NCI-H2196 treated with DMSO at 0.1 percent for 48 hours (cell line): ENCODE measurements at regions not wholly inside any gene's neighbourhood (a gene's known extent, or its start where the extent isn't known, plus 50 kb on each side); places are given as distances from the start of the nearest gene placed in this dataset.

Experiments used
- DNase-seq: peaks from one replicate; lab custom pipeline; 2025; ENCODE audit not compliant: unreplicated experiment; lab: John Stamatoyannopoulos, UW

DNA sequence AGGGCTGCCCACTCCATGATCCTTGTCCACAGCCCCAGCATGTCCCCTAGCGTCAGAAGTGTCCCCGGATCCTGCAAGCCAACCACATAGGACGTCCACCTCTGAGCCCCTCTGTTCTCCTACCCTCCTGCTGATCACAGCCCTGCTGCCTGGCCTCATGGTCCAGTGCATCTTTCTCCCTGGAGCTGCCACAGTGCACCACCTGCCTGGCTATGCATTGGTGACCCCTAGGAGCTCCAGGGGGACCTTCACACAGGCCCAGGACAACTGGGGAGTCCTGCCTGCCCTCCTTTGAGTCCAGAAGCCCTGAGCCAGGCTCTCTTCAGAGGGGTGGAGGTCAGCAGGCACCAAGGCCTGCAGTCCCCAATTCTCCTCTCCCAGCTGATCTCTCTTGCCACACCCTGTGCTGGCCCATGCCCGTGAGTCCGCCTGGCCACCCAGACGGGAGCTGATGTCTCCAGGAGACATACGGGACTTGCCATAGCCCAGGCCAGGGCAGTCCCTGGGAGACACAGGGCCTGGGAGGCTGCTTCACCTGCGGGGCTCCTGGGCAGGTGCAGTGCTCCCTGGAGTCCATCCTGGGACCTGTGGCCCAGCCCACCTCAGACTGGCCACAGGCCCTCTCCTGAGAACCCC lies 77.4 kb upstream of the RET start:
- no peak for DNase-seq

- DNase-seq: no peak
Measured at GRCh38 chr10:43000021-43000411, 76.9 kb upstream of the RET start.

DNA sequence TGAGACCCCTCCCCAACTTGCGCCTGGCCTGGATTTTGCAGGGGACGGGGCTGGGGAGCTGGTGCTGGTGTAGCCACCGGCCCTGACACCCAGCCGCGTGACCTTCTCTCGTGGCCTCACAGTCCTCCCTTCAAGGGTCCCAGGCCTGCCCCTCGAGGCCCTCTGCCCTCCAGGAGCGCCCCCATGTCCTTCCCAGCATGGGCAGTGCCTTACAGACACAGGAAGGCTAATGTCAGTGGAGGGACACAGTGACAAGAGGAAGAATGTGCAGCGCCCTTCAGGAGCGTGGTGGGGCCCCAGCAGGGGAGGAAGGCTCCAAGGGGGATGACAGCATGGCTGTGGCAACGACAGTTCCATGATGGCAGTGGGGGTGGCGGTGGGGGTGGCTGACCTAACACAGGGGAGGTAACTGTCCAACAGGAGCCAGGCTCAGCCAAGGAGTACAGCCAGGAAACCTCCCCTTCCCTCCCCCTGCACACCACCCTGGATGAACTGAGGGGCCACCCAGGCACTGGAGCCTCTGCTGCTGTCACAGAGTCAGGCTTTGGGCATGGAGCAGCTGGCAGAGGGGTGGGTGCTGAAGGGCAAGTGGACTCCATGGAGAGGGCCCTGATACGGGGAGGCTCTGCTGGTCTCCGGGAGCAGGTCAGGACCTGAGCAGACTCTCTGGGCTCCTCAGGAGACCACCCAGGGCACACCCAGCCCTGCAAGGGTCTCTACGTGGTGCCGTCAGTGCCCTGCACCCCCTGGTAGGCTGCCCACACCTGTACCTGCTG lies 76.0 kb upstream of the RET start:
- no peak for DNase-seq

DNA sequence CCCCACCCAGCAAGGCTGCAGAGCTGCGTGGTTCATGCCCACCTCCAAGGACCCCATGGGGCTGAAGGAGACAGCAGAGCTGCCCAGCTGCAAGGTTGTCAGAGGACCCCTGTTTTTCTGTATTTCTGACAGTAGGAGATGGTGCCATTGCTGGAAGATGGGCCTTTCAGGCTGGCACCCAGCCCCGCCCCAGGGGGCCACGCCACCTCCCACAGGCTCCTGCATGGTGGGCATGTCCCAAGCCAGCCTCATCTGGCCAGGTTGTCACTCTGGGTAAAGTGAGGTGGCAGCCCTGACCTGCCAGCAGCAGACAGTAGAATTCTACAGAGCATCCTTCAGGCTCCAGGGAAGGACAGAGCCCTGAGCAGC lies 75.5 kb upstream of the RET start:
- DNase-seq: no peak

DNA sequence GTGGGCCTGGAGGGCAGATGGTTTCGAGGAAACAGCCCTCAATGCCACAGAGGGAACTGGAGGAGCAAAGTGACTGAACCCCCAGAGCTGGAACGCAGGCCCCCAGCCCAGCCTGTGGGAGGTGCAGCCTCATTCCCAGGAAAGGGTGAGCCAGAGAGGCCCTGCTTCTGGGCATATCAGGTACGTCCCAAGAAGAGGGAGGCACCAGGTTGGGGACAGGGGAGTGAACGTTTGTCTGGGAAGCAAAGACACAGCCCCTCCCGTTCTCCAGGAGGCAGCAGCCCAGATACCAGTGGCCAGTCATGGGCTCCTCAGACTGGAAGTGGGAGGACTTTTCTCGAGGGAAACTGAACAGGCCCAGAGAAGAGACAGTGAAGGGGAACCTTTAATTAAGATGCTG lies 74.3 kb upstream of the RET start:
- no peak for DNase-seq

- no peak for DNase-seq
Measured at GRCh38 chr10:43006490-43006889, 70.4 kb upstream of the RET start.

- no peak for DNase-seq
Measured at GRCh38 chr10:43012578-43012977, 64.3 kb upstream of the RET start.

- DNase-seq: no peak
Measured at GRCh38 chr10:43013065-43013464, 63.8 kb upstream of the RET start.

GRCh38 chr10:43024524-43024923 lies 52.3 kb upstream of the RET start:
- DNase-seq: no peak

- DNase-seq: no peak
Measured at GRCh38 chr10:43024942-43025700, 51.7 kb upstream of the RET start.

DNA sequence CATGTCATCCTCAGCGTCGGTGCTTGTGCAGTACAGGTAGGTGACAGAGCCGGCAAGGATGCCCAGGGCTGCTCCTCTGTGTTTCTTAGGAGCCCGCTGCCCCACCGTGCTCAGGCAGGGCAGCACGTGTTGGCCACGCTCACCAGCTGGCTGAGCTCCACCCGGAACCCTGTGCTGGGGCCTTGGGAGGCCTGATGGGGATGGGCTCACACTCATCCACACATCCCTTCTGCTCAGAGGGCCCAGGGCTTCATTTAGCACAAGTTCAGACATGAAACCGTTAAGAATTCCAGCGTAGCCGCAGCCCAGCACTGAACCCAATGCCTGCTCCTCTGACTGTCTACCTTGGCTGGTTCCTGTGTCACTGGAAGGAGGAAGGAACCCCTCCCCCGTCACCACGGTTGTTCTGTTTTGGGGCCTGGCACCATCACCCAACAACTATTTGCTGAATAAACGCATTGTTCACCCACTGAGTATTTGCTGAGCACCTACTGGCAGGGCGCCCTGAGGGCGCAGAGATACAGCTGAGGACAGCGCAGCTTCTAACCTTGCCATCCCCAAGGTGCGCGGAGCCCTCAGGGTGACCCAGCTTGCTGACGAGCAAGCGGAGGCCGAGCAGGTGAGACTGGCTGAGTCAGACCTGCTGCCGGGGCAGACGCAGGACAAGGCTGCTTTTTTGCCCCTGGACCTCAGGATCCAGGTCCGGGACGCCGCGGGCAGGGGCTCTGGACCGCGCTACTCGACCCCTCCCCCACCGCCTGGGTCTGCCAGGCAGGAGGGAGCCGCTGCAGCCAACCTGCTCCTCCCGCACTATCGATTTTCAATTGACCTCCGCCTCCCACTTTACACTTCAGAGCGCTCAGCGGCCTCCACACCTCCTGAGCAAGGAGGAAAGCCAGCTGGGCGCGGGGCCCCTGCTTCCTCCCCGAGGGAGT lies 50.6 kb upstream of the RET start:
- DNase-seq: peak; percentile 33
